ENCODE measurements at regions not wholly inside any gene's neighbourhood (a gene's known extent, or its start where the extent isn't known, plus 50 kb on each side); places are given as distances from the start of the nearest gene placed in this dataset.

- TF ChIP-seq ZNF37A (tag by site-specific recombination; IDR thresholded peaks at IDR 0.05): no peak
- no peak for TF ChIP-seq GFI1B (tag by site-specific recombination; IDR thresholded peaks at IDR 0.05)
- no peak for TF ChIP-seq TCF7L2 (IDR thresholded peaks at IDR 0.05; ENCODE audit: borderline replicate concordance, low read depth, low read length)
- no peak for TF ChIP-seq ZNF658 (tag by site-specific recombination; IDR thresholded peaks at IDR 0.05)
- no peak for TF ChIP-seq AEBP2 (tag by site-specific recombination; IDR thresholded peaks at IDR 0.05; ENCODE audit: borderline replicate concordance)
- TF ChIP-seq MZF1 (tag by site-specific recombination; IDR thresholded peaks at IDR 0.05; ENCODE audit: borderline replicate concordance): no peak
- TF ChIP-seq PBX3 (CRISPR knock-in tag; IDR thresholded peaks at IDR 0.05): no peak
- TF ChIP-seq RBAK (tag by site-specific recombination; IDR thresholded peaks at IDR 0.05): no peak
- TF ChIP-seq ZNF560 (tag by site-specific recombination; IDR thresholded peaks at IDR 0.05; ENCODE audit: borderline replicate concordance): no peak
- no peak for TF ChIP-seq ZNF660 (tag by site-specific recombination; IDR thresholded peaks at IDR 0.05)
- TF ChIP-seq ZNF350 (tag by site-specific recombination; IDR thresholded peaks at IDR 0.05): no peak
- TF ChIP-seq ZNF76 (tag by site-specific recombination; IDR thresholded peaks at IDR 0.05; ENCODE audit: borderline replicate concordance, low read depth): no peak
- no peak for TF ChIP-seq ZNF580 (tag by site-specific recombination; IDR thresholded peaks at IDR 0.05)
- no peak for TF ChIP-seq GLI2 (tag by site-specific recombination; IDR thresholded peaks at IDR 0.05; ENCODE audit: borderline replicate concordance, low read depth)
- H3K9me3 ChIP-seq (ENCODE audit: control insufficient read depth, insufficient read depth, low read depth, low read length): no peaks in the 10 kb centered on the region
- H3K36me3 ChIP-seq (ENCODE audit: control insufficient read depth in 2 of 2, insufficient read depth in 1 of 2, low read length in 2 of 2): no peaks in the 10 kb centered on the region
- H3K4me1 ChIP-seq (ENCODE audit: control insufficient read depth, insufficient read depth, low read length): no peaks in the 10 kb centered on the region
- POLR2A ChIA-PET: no interaction called here
- CTCF ChIA-PET: interaction anchor here (0.5 to 0.8 kb wide), 6 partner anchors 36 to 745 kb away, joined by 3 to 4 read pairs (median 3); no protein-coding TSS in a partner anchor
- no peak overlapping the region for H3K27ac ChIP-seq (ENCODE audit: extremely low read depth, low read depth, low read length)
- no peak overlapping the region for H3K4me3 ChIP-seq (ENCODE audit: low read depth, low read length)
These were observed 389.7 kb upstream of the RUNX1 start for GRCh38 chr21:35438643-35439404.

GRCh38 chr21:35437941-35438340, 388.8 kb upstream of the RUNX1 start:
- no peaks in the 10 kb centered on the region for H3K4me1 ChIP-seq (ENCODE audit: control insufficient read depth, insufficient read depth, low read length)
- H3K4me3 ChIP-seq (ENCODE audit: low read depth, low read length): no peak overlapping the region
- ChIA-PET CTCF (interaction anchor here (0.6 to 2.0 kb wide), 5 partner anchors 33 to 692 kb away, joined by 3 to 9 read pairs (median 3); no protein-coding TSS in a partner anchor), POLR2A (no interaction called here)
- no peak for TF ChIP-seq ZNF19 (tag by site-specific recombination; IDR thresholded peaks at IDR 0.05; ENCODE audit: low read depth)
- H3K9me3 ChIP-seq (ENCODE audit: control insufficient read depth, insufficient read depth, low read depth, low read length): no peaks in the 10 kb centered on the region
- H3K36me3 ChIP-seq (ENCODE audit: control insufficient read depth in 2 of 2, insufficient read depth in 1 of 2, low read length in 2 of 2): no peaks in the 10 kb centered on the region
- H3K27ac ChIP-seq (ENCODE audit: extremely low read depth, low read depth, low read length): no peak overlapping the region

GRCh38 chr21:35436899-35437298, 387.8 kb upstream of the RUNX1 start:
- TF ChIP-seq SP3 (tag by site-specific recombination; IDR thresholded peaks at IDR 0.05) (no peak), KLF7 (tag by site-specific recombination; IDR thresholded peaks at IDR 0.05; ENCODE audit: borderline replicate concordance) (no peak), PRDM6 (tag by site-specific recombination; IDR thresholded peaks at IDR 0.05) (no peak), ZBTB7A (tag by site-specific recombination; IDR thresholded peaks at IDR 0.05; ENCODE audit: low read depth) (no peak), ZNF510 (tag by site-specific recombination; IDR thresholded peaks at IDR 0.05; ENCODE audit: insufficient replicate concordance) (no peak), ZNF114 (tag by site-specific recombination; IDR thresholded peaks at IDR 0.05) (no peak), ZBTB17 (tag by site-specific recombination; IDR thresholded peaks at IDR 0.05) (no peak), SCRT2 (tag by site-specific recombination; IDR thresholded peaks at IDR 0.05) (peak; percentile 78), ZNF48 (tag by site-specific recombination; IDR thresholded peaks at IDR 0.05) (no peak)

More at GRCh38 chr21:35436899-35437298, 387.8 kb upstream of the RUNX1 start:
- Histone ChIP-seq H3K27ac (ENCODE audit: extremely low read depth, low read depth, low read length) (no peak overlapping the region), H3K4me3 (ENCODE audit: low read depth, low read length) (no peak overlapping the region), H3K4me1 (ENCODE audit: control insufficient read depth, insufficient read depth, low read length) (no peaks in the 10 kb centered on the region), H3K9me3 (ENCODE audit: control insufficient read depth, insufficient read depth, low read depth, low read length) (no peaks in the 10 kb centered on the region), H3K36me3 (ENCODE audit: control insufficient read depth in 2 of 2, insufficient read depth in 1 of 2, low read length in 2 of 2) (no peaks in the 10 kb centered on the region)
- ChIA-PET CTCF (interaction anchor here (0.6 to 2.0 kb wide), 5 partner anchors 107 to 691 kb away, joined by 3 to 9 read pairs (median 4); no protein-coding TSS in a partner anchor), POLR2A (no interaction called here)

All from HEK293 (cell line).